Stimulated activated CD8-positive, alpha-beta memory T cell treated with anti-CD3 and anti-CD28 coated beads, Interleukin-7, amount 100 ng/mL, for 24 hours (primary cell): ENCODE measurements at regions not wholly inside any gene's neighbourhood (a gene's known extent, or its start where the extent isn't known, plus 50 kb on each side); places are given as distances from the start of the nearest gene placed in this dataset.

Experiments used
- DNase-seq: peaks from one replicate; pipeline ENCODE4 v3.0.0-alpha.2; 2020; ENCODE audit warnings: low read depth

DNA sequence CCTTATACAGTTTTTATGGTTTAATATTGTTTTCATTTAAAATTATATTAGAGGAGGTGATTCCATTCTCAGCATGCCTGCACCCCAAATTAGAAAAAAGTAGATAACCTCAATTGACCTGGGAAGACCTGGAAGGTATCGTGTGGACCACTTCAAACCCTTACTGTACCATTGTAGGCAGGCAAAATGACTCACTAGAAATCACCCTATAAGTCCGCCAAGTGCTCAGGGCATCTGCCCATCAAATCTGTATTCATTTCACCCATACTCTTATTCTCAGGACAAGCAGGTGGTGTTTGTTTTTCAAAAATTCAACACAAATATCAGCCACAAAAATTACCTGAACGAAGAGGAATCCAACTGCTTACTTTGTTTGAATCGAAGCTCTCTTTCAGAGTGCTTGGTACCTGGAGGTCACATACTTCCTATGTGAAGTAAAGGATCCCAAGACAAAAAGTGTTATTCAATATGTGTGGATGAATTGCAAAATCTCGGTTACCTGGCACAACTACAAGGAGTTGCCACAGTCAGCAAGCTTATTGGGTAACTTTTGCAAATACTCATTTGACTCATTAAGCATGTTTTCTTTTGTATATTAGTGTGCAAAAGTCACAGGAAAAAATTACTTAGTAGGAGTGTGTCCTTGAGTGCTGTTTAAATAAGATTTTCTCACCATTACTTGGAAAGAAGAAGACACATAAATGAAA lies 216.2 kb downstream of the ENC1 start:
- DNase-seq: no peak

DNA sequence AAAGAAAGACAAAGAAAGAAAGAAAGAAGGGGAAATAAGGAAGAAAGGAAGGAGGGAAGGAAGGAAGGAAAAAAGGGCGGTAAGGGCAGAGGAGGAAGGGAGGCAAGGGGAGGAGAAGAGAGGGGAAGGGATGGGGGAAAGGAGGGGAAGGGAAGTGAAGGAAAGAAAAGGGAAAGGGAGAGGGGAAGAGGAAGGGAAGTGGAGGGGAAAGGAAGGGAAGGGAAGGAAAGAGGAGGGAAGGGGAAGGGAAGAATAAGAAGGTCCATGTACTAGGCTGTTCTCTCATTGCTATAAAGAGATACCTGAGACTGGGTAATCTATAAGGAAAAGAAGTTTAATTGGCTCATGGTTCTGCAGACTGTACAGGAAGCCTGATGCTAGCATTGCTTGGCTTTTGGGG lies 217.1 kb downstream of the ENC1 start:
- DNase-seq: no peak

DNA sequence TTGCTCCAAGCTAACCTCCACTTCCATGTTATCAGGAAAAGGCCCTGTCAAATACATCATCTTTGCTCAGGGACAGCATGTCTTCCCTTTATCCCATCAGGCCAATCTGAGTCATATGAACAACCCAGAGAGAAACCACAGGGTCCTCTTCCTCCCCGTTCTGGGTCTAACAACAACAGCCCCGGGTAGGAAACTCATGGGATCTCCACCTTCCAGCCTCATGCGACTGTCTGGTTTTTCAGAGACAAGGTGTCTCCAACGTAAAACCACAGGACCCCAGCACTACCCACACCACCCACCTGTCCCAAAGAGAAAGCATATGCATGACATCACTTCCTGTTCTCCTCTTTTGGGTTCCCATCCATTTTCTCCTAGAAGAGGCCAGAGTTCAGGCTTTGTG lies 217.9 kb downstream of the ENC1 start:
- no peak for DNase-seq

DNA sequence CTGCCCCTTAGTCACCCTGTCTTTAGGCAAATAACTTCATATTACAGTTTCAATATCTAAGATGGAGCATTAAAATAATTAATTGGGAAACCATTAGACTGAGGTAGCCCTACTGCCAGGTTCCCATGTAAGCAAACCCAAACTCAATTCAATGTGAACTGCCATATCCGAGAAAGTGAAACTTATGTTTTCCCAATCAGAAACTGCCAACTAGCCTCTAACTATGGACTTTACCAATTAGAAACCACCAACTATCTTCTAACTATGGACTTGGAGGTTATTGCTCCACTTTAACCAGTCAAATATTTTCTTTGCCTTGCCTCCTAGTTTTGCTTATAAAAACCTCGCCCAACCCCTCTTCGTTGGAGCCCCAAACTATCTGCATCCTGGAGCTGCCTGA lies 218.5 kb downstream of the ENC1 start:
- DNase-seq: no peak

DNA sequence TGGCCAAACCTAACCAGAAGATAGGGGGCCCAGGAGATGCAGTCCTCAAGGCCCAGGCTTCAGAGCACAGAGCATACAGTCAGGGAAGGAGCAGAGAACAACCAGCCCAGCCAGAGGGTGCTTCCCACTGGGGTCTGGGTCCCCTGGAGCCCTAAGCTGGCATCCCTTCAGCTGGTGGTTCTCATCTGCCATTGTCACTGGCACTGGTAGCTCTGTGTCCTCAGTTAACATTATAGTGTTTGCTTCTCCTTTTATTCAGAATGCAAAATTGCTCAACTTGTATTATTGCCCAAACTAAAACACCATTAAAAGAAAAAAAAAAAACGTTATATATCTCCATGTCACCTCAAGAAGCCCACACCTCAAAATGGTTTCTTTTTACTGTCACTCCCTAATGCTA lies 219.2 kb downstream of the ENC1 start:
- DNase-seq: no peak

DNA sequence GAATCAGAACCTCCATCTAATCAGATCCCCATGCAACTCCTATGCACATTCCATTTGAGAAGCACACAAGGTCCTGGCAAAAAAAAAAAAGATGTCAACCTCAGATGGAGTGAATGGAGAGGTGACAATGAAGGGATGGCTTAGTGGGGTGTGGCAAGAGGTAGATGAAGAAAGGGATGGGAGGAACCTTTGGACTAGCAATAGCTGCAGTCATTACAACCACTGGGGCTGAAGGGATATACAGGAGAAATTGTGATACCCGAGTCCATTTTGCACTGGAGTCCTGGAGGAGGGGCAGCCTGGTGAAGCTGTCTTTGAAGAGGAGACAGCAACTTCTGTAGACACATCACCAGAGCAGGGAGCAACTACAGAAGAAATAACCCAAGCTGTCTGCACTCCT lies 219.6 kb downstream of the ENC1 start:
- no peak for DNase-seq

DNA sequence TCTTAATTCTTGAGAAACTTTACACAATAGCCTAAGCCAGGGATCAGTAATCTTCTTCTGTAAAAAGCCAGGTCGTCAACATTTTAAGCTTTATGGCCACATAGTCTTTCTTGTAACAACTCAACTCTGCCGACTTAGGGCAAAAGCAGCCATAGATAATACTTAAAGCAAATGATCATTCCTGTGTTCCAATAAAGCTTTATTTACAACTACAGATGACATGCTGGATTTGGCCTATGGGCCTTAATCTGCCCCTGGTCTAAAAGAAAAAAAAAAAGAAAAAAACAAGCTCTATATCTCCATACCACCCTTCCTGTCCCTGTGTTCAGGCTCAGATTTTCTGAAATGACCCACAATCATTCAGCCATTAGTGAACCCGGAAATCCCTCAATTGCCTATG lies 220.3 kb downstream of the ENC1 start:
- no peak for DNase-seq

DNA sequence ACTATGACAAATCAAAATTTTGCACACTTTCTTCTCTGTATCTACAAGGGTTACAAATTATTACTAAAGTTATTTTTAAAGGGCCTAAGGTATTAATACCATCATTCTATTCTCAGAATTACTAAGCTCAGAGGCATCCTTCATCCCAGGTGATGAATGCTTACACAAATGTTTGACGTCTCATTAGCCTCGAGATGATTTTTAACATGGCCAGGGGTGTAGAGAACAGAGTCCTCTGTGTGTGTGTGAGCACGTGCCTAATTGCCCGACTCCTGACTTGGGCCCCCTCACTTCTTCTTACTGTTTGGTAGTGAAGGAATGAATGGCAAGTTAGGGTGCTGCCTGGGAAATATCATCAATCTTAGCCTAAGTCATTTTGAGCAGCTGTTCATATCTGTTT lies 221.1 kb downstream of the ENC1 start:
- DNase-seq: no peak

DNA sequence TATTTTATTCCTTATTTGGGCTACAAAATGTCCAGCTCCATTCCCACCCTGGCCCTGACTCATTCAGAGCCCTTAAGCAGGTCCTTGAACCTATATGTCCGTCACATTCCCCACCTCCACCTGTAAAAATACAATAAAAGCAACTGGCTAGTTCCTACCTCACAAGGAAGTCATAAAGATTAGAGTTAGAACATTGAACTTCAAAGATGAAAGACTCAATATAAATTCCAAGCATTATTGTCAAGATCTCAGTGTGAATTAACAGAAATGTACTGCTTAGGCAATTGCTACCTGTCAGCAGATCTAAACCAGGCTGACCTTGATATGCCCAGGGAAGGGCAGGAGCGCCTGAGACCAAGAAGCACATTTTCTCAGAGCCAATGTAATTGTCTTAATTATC lies 221.8 kb downstream of the ENC1 start:
- no peak for DNase-seq

DNA sequence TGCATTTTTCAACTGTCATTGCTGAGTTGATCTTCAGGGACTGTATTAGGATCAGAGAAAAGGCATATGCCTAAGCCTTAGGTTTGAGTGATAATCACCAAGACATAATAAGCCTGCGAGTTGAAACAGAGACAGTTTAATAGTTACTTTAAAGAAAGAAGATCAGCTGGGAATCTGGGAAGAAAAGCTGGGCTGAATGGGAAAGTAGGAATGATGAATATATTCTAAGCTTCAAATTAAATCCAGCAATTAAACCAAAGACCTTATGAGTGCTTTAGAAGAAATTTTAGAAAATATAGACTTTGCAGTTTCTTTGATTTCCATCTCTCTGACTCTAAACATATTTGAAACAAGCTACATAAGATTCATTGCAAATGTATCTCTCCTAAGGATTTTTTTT lies 222.3 kb downstream of the ENC1 start:
- DNase-seq: no peak

DNA sequence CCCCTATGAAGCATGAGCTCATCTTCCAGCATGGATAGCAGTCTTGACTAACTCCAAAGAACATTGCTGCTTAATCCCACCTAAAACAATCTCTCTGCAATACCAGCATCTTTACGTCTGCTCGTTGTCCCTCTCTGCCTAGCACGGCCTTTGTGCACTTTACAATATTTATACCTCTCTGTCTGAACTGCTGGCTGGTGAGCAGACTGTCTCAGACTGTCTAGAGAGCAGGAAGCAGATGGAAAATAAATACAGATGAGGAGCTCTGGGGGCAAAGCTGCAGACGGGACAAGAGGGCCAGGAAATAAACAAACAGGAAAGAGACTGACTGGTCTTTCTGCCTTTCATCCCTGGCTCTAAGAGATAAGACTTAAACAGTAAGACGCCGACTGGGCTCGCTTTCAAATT lies 224.8 kb downstream of the ENC1 start:
- DNase-seq: no peak

DNA sequence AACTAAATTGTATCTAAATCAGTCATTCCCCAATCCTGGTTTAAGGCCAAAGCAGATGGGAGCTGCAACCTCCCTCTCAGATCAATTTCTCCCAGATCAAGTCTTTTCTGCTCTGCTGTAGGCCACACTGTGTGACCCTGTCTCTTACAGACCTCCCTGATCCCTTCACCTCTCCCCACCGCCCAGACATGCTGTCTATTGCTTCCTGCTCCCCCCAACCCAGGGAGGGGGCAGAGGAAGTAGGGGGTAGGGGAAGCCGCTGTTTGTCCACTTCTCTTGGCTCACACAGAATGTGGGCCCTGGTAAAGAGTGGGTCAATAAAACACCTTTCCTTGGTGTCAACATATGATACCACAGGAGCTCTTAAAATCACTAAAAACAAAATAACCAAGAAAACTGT lies 226.3 kb downstream of the ENC1 start:
- no peak for DNase-seq

DNA sequence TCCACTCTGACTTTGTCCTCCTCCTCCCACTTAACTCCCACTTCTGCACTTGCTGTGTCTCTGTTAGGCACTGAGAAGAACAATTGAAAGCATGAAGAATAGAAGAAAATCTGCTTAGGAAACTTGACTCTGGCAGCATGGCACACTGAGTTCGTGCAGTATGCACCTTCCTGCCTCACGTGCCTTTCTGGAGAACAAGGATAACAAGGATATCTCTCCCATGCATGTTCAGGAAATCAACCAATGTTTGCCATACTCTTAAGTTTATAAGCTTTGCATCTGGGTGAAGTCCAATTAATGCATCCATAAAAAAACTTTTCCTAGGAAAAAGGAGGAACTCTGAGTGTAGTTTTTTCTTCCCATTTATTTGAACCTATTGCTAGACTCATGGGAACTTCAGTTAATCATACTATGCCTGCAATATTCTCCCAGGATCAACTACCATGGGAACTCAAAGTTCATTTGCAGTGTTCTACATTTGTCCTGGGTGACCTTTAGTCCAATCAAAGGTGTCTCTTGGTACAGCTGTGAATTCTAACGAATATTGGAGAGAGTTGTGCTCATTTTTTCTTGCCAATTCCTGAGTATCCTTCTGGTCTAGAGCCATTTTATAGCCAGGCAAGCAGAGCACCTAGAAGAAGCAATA lies 227.0 kb downstream of the ENC1 start:
- DNase-seq: no peak

DNA sequence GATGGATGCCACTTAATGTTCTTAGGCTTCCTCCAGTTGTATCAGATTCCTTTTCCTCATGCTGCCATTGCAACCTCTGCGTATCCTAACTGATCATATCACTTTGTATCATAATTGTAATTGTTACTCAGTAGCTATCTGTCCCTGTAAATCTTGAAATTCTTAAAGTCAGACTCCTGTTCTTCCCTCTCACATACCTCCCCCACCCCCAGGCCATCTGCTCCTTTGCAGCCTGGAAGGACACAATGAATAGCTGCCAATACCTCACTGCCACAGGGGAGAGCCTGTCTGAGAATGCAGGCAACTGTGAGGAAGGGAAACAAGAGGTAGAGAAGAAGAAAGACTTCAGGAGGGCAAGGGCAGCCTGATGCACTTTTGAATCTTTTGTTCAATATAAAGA lies 228.5 kb downstream of the ENC1 start:
- DNase-seq: no peak

DNA sequence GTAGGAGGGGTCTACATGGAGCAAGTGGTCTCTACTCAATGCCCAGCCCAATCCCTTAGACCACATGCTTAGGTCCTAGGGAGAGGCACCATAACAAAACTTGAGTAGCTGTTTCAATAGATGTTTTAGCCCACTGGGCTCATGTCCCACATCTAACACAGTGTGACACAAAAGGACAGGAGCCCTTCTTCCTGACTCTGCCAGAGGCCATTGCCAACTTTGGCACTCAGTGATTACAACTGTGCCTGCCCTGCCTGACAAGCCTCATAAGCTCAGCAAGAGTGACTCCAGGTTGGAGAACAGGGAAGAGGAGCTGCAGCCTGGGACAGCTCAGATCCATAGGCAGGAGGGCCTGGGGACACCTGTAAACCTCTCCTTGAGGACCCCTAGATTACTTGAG lies 230.8 kb downstream of the ENC1 start:
- no peak for DNase-seq

DNA sequence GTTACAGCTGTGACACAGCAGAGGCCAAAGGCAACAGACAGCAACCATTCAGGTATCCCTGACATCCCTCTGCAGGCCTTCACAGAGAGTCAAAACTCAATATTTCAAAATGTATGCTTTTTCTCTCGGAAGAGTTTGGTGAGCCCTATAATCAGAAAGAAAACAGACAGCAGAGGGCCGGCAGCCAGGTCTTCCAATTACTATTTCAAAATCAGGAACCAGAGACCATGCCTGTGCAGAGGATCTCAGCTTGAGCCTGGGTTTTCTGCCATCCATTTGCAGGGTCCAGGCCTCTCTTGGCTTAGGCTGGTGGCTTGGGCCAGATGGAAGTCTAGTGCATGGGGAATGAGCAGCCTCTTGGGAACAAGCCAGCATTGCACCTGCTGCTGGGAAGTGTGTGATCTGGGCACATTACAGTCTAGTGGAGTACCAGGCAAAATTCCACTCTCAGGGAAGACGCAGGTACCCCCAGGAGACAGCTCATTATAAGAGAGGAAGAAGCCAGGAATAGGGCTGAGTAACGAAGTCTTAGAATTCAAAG lies 231.3 kb downstream of the ENC1 start:
- DNase-seq: no peak

DNA sequence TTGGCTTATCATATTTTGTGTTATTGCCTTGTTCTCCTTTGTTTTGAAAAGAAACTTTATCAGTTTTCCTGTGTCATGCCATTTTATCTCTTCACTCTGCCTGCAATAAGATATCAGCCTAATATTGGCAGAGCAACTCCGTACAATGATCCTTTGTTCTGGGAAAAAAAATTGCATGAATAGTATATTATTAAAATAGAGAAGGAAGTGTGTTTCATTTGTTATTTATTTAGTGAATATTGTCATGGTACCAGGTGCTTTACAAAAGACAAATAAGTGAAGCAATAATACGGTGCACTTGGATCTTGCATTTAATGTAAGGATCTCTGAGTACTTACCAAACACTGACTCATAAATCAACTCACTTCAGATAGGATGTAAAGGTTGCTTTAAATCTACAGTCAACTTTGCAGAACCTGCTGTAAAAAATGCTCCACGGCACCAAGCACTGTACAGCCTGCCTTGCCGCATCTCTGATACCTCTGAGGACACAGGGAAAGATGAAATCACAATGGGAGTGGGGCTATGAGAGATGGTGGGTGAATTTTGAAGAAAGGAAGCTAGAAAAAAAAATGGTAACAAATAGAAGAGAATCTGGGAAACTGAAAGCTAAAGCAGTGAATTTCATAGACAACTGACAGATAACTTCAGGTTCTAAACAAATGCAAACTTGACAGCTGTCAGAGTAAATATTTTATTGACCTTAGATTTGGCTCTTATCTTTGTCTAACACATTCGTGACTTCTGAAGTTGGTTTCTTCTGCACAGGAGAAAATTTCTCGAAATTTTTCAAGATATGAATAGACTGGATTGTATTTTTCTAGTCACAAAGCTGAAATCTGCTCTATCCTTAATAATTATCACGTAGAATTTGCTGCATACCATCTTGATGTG lies 232.1 kb downstream of the ENC1 start:
- DNase-seq: no peak

DNA sequence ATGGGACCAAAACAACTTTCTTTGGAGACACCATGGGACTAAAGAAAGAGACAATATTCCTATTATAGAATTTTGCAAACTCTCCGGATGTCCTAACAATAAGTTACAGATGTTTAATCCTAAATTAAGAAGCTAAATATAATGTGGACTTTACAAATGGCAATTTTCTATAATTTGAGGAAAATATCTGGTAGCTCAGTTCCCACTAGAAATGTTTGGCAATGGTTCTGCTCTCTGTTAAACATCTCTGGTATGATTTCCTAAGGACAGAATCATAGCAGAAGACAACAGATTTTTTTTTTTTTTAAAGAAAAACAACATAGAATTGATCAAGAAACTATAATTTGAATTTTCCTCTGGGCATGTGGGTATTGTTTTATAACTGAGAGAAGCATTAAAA lies 232.8 kb downstream of the ENC1 start:
- no peak for DNase-seq

DNA sequence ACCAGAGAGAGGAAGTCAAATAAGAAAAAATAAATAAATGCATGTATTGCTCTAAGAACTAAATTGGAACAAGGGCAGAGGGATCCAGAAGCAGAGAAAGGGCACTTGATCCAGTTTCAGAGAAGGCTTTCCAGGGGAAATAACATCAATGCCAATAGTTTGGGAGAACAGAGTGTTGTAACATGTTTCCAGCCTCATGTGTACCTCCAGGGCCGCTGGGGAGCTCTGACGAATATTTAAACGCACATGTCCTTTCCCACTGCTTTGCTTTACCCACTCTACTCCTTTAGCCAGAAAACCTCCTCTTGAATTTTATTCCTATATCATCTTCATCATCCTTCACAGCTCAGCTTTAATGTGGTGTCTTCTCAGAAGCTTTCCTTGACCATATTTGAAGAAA lies 233.7 kb downstream of the ENC1 start:
- no peak for DNase-seq

DNA sequence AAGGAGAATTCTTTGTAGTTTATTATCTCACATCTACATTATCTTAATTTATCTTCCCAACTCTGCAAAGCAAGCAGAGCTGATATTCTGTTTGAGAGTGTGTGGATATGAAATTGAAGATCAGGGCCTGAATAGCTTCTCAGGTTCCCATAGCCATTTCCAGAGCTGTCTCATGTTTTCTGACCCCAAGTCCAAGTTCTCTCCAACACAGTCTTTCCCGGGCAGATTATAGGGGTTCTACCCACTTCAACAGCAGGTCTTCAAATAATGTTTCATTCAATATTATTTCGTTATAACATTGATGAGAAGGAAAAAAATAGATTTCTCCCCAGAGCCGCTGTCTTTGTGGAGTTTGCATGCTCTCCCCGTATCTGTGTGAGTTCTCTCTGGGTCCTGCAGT lies 234.9 kb downstream of the ENC1 start:
- DNase-seq: no peak

DNA sequence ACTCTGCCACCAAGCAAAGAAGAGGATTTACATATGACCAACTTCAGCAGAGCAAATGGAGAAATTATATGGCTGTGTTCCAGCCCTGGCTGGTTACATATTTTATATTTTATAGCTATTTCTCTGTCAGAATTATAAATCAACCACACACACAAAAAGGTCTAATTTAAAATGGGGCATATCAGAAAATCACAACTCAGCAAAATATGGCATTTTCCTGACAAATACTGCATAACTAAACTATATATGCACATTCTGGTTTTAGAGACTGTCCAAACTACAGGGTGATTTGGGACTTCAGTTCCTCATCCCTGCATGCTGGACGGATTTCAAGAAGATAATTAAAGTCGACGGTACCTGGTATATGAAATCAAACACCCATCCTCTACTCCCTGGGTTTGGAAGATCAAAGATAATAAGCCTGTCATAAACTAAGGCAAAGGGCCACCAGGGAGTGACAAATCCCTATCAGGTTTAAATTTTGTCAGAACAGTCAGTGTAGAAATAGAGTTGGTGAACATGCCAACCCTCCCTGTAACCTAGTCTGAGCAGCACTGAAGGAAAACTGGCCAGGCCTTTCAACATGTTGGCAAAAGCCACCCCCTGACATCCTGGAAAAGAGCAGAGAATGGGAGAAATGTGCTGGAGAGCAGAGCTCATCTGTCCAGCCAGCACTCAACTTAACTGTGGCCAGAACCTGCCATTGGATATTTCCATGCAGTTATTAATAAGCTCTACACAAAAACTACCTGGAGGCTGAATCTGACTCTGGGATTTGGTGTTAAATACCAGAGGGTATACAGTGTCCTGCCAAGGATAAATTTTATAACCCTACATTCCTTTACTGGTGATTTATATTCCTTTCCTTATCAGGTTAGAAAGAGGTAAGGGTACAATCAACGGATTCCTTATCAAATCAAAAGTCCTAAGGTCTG lies 235.7 kb downstream of the ENC1 start:
- no peak for DNase-seq

DNA sequence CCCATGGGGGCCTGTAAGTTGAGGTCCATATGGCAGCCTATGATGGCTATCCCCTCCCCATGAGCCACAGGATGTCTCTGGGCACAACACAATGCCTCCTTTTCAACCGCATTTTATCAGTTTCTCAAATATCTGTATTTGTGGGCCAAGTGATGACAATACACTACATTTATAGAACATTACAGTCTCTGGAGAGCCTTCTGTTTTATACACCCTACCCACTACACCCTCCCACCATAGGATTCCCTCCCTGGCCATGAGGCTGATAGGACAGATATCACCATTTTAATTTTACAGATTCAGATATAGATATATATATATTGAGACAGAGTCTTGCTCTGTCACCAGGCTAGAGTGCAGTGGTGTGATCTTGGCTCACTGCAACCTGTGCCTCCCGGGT lies 236.8 kb downstream of the ENC1 start:
- DNase-seq: no peak
